Dedifferentiated amniotic fluid mesenchymal stem cell (primary cell): ENCODE measurements at regions not wholly inside any gene's neighbourhood (a gene's known extent, or its start where the extent isn't known, plus 50 kb on each side); places are given as distances from the start of the nearest gene placed in this dataset.
A peak's percentile ranks its signal among the peaks of the same experiment; 100 is the strongest.

ENCODE experiments used
- DNase-seq: peaks from one replicate; pipeline ENCODE4 v3.0.0-alpha.2; 2016; ENCODE audit errors: extremely low spot score

DNA sequence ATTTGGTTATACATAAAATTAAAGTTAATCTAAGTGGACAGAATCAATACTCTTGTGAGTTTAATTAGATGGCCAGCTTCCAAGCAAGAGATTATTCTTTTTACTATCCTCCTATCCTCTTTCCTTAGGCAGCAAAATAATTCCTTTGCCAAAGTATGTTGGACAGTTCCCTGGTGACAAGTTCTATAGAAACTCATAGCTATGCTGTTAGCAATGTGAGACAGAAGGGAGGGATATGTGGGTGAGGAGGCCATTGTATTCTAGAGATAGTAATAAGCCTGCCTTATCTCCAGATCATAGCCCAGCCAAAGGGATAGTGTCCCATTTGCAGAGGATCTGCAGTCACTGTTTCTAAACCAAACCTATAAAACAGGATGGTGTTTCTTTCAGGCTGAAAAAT lies 181.6 kb upstream of the HDAC9 start:
- DNase-seq, result no peak

DNA sequence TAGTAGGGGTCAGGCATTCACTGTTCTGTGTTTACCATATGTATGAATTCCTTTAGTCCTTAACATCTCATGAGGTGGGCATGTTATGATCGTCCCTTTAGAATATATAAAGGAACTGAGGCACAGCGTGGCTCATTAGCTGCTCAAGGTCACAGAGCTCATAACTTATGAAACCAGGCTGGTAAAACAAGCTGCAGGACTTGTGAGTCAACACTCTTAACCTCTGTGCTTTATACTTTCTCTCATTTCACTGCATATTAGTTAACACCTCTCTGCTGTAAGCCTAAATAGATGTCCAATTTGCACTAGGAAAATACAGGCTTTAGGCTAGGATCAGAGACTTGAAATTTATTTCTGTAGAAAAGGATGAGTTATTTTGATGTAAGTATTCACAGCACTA lies 180.3 kb upstream of the HDAC9 start:
- DNase-seq, result no peak

DNA sequence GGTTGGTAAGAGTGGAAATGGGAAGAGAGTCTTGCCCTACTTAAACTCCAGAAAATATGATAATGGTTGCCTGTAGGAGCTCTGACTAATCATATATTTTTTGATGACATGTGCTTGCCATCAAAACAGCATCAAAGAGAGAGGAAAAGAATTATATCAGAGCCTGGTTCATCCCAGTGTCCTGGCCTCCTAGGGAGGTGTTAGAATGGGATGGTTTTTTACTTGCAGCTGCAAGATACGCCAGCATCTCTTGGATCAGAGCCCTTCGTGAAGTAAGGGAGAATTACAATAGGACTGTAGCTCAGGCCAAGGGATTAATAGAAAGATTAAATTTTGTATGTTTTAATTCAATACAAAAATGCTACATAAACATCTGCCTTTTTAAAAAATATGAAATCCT lies 177.6 kb upstream of the HDAC9 start:
- no peak for DNase-seq

DNA sequence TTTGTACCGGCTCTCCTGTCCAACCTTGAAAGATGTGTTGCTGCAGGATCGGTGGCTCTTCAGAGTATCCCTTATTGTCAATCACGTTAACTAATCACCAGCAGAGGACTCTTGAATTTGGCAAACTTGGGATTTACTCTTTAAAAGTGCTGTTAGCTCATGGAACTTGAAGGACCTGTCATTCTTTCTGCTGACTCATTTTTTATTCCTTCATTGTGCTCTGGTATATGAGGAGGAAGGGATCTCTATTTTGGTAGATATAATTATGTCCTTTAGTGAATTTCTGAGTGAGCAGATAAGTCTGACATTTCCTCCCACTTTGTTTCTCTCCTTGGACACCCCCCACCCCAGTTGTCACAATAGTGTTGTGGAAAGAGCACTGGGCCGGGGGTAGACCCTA lies 175.1 kb upstream of the HDAC9 start:
- DNase-seq, result no peak

DNA sequence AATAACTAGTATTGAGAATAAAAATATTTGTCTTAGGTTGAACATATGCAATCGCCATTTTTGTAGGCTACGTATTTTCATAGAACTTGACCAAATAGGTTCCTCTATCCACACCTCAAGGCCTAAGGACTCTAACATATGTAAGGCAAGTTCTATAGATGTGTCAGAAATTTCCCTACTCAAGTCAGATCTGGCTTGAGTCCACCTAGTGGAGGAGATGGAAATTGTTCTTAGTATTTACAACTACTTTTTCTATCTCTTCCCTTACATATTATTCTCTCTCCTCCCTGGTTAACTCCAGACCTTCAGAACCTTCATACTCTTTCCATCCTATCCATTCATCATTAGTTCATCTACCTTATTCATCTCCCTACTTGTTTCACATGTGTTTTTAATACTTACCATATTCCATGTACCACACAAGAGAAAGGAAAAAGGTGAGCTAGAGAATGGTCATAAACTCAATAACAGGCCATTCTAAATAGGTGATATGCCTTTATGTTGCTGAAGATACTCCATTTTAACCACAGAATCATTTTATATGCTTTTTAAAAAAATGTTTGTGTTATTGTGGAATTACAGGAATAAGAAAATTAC lies 174.5 kb upstream of the HDAC9 start:
- peak; percentile 52 for DNase-seq

DNA sequence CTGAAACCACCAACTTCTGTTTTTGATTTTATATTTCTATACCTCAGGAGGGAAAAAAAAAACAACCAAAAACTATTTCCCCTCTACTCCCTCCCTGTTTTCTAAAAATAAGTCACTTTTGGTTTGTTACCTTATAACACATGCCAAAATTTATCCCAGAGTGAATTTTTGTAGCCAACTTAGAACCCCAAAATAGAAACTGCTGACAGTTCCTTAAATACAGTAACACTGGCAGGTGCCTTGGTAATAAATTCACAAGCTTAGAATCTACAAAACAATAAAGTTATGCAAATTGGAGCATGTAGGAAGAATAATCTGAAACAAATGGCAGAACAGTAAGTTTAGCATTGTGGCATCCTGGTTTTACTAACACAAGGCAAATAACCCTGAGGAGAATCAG lies 165.0 kb upstream of the HDAC9 start:
- DNase-seq, result no peak

DNA sequence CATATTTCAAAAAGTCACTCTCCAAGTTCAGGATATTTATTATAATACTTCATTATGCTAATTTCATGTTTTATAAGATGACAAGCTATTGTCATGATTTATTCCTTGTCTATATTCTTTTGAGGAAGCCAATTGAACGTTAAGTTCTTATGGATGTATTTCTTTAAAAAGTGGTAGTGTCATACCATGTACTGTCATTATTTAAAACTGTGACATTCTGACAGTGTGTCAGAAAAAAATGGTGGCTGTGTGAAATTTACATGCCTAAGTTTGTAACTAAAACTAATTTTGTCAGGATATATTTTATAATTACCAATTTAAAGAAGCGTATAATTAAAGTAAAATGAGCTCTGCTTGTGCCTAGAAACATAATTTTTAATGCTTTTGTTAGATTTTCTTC lies 158.9 kb upstream of the HDAC9 start:
- no peak for DNase-seq

DNA sequence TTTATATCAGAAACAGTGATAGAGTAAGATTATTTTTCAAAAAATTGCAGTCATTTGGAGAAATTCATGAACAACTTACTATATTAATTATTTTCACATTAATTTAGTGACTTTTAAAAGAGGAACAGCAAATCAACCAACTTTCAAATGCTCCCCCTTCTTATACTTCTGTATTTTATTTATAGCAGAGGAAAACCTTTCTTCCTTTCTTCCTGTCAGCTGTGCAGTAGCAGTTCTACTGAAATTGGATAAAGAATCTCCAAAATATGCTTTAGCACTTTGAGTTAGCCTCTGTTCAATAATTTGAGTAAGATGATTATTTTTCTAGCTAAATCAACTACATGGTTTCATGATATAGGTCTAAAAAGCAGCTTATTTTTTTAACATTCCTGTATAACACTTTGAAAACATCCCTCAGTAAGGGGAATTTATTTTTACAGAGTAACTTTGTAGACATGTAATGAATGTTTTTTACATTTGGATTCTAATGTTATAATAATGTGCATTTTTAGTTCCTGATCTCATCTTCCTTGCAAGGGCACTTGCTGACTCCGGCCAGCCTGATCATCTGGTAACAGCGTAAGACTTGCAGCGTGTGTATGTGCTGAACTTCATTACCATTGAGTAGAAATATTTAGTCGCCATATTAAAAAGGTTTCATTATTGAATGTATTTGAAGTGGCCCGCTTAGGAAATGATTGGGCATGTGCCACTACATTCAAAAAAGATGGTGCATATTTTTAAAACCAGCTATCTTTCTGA lies 158.3 kb upstream of the HDAC9 start:
- no peak for DNase-seq

DNA sequence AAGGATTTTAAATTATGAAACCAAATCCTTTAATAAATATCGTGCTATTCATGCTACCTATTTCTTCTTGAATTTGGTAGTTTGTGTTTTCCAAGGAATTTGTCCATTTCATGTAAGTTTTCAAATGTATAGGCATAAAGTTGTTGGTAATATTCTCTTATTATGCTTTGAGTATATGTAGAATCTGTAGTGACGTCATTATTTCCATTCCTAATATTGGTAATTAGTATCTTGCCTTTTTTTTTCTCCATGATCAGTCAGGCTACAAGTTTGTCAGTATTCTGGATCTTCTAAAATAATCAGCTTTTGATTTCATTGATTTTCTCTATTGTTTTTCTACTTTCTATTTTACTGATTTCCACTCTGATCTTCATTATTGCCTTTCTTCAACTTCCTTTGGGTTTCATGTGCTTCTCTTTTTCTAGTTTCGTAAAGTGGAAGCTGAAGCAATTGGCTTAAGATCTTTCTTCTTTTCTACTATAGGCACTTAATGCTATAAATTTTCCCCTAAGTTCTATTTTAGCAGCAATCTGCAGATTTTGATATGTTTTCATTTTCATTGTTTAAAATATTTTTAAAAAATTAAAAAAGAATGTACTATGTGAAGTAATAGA lies 156.5 kb upstream of the HDAC9 start:
- DNase-seq, result no peak

DNA sequence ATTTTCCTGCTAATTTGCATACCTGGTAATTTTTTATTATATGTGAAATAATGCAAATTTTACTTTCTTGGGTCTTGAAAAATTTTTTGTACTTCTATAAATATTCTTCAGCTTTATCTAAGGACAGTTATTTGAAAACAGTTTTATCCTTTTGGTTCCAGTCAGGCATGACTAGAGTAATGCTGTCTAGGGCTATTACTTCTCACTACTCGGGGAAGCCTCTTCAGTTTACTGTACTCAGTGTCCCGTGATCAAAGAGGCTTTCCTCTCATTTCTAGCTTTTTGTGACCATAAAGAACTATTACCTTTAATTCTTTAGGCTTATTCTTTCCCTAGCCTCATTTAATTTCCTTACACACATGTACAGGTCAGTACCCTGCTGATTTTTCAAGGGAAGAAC lies 153.8 kb upstream of the HDAC9 start:
- DNase-seq, result no peak

DNA sequence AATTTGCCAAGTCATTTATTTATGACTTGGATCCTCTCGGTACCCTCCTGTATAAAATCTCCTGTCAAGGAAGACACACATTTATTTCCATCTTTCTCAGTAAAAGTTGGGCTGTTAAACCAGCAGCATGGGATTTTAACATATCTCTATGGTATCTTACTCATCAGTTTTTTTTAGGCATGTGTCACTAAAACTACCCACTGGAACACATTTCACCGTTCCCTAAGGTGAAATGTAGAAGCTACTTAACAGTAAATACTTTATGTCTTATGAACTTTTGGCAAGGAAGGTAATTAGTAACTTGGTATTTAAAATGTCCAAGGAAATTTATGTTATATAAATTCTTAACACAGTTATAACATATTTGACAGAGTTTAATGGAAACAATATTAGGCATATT lies 152.5 kb upstream of the HDAC9 start:
- DNase-seq, result no peak

DNA sequence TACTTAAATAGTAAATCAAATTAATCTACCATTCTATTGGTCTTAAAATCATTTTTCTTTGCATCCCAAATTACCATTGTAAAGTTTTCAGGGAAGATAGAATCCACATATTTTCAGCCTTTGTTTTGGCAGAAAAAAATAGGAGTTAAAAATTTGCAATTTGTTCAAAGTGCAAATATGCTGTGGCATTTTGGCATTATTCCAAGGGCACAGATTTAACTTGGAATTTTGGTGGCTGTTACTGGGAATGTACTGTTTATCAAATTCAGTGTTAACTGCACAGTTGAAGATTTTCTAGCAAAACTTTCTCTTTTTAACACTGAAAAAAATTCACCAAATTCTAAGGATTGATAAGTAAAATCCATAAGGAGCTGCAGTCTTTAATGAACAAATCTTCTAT lies 151.0 kb upstream of the HDAC9 start:
- DNase-seq, result no peak

DNA sequence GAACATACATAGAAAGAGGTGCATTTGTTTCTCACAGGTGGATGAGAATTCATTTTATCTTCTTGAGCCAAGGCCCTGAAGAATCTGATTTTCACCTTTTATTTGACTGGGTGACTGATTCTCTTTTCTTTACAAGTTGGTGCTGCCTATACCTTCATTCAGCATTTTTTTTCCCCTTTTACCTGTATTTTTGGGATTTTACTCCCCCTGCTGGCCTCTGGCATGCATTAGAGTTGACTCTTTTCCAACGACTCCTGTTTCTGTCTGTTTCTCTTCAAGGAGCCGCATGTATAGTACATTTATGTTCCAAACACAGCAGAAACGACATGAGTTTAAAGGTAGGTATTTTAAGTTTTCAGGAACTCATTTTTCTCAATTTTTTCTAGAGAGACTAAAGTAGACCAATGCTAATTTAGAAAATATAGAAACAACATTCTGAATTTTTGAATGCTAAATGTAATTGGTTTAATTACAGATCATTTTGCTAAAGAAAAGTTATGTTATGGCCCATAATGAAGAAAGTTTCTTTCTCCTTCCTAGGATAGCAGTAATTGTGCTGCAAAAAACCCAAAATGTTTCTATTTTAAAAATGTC lies 149.8 kb upstream of the HDAC9 start:
- DNase-seq, result peak; percentile 52

DNA sequence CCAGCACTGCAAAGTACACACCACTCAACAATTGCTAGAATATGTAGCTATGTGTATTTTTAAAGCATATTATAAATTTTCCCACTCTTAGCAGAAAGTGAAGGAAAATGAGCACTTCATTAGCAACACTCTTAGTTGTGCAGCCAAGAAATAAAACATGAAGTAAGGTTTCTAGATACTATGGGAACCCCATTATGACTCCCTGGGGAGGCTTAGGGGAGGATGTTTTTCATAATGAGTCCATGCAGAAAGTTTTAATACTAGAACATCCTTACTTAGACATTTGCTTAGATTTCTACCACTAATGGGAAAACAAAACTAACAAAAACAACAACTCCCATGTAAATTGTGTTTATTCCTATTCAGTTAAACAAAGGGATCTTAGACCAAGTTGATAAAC lies 148.4 kb upstream of the HDAC9 start:
- no peak for DNase-seq

DNA sequence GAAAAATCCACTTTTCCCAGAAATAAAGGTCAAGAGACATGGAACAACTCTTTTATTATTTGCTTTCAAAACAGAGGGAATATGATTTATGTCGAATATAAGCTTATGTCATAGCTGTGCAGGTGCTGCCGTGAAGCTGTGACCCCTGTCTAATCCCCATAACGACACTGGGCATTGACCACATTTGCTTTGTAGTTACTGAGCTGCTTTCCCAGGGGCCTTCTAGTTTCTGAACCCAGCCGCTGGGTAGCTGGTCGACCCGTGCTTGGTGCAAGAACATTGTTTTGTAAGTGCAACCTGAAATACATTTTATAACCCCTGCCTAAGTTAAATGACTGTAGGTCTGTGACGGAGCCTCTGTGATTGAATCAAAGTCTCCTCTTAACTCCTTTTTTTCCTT lies 144.9 kb upstream of the HDAC9 start:
- DNase-seq, result no peak

DNA sequence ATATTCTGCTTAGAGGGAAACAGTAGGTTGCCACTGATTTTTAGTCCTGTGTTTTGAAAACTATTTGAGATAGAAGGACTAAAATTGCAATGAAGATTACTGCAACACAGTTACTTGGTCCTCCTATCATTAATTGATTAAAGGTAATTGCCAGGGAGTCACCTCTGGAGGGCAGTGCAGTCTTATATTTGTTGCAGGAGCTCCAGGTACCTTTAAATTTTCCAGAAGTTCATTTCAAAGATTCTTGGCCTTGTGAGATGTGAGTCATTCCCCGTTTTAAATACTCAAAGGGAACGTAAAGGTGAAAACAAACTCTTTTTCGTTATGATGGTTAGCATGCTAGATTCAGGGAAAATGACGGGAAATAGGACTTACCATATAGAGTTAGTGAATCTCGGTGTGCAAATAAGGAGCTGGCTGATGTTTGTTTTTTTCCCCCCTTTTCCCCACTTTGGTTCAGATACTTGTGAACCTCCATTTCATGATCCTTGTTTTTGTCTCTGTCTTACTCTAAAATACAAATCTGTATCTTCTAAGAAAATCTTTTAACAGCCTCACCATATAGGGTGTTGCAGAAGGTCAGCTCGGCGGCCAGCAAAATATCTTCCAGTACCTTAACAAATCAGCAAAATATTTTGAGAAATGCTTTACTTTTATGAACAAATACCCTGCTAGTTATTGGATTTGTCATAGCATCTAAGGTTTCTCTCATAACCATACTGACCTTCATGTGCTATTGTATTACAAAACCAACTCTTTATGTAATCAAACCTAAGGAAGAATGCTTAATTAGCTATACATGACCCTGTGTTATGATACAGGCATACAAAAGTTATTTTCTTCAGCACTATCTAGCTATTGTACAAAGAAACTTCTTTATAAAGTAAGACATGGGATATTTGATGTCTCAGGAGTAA lies 143.0 kb upstream of the HDAC9 start:
- DNase-seq, result peak; percentile 78

DNA sequence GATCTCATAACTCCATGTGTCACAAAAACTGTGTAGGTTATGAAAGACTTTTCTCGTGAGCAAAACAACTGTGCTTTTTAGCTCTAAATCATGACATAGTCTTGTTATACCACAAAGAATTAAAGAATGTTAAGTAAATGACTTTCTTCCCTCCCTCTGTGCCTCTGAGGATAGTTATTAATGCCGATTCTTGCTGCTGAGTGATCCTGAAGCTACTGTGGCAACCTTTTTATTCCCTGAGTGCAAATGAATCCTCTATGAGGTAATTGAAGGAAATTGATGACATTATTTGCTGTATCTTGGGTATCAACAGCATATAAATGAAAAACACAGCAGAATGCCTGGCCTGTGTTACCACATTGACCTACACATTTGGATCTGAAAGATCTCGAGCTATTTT lies 142.2 kb upstream of the HDAC9 start:
- DNase-seq, result no peak

DNA sequence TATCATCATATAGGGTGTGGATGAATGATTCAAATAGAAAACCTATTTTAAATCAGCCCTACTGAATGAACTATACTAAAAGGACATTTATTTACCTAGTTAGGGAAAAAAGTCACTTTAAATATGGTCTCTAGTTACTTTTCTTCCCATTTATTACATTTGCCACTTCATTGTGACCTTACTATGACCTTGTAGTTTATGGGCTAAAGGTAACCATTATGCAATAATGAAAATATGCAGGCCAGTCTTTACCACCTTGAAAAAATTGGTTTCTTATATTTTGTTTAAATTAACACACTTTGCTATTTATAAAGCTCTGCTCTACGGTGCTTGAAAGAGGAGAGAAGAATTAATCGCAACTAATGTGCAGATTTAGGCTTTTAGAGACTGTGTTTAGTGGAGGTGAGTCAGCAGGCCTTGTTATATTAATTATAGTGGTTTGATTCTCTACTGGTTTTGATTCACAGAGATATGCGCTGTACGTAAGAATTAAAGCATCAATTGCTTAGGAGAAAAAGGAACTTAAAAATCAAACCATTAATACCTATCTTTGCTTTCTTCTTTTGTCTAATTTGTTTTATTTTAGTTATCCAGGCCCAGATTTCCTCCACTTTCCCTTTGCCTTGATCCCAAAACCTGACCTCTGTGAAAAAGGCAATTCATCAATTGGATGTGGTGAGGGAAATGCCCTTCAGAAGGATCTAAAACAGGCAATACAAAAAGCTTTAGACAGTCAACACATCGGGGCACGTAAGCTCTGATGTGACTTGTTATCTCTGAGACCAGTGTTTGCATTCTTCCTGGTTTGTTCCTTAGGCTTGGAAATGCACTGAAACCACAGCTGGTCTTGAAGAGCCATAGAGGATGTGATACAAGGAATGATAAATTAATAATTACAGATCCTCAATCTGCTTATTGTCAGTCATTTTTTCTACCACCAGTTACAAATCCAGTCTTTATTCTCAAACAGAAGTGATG lies 141.2 kb upstream of the HDAC9 start:
- no peak for DNase-seq

DNA sequence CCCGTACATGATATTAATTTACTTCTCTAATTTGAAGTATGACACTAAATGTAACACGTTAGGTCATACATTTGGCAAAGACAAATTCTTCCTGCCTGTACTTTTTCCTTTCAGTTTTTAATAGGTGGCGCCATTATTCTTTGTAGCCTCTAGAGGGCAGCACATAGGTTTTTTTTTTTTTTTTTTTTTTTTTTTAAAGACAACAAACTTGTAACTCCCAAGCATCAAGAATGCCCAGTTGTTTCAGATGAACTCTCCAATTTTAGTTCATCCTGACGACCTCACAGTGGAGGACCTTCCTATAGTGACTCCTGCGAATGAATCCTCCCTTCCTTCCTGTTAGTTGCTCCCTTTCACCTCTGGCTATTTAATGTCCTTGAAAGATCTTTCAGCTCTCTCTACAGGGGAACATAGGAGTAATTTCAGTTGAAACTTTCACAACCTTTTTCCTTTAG lies 139.3 kb upstream of the HDAC9 start:
- peak; percentile 28 for DNase-seq

DNA sequence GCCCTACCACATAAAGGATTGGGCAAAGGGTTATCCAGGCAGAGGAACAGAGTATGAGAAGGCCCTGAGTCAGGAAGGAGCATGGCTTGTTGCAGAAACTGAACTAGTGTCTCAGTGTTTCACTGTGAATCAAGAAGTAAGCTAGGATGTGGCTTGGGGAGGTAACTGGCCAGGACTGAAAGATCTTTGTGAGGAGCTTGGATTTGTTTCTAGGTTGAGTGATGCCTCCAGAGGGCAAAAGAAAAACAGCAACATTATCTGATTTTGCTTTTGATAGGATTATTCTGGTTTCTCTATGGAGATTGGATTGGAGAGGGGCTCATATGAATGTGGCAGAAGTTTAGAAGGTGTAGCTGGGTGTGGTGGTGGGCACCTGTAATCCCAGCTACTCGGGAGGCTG lies 137.9 kb upstream of the HDAC9 start:
- DNase-seq, result no peak

DNA sequence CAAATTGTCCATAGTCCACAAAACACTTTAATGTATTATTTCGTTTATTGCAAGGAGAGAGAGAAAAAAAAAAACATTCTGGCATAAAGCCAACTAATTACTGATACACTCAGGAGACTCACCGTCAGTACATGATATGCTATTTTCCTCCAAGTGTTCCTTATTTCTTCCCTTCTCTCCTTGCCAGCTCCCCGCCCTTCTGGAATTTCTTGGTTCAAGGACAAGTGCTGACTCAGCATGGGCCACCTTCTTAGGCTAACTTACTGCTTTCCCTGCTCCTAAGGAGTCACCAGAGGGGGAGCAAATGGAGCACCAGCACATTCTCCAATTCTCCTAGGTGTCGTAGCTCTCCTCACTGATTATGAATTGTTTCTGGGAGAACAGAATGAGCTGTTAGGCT lies 133.8 kb upstream of the HDAC9 start:
- DNase-seq, result no peak
